Esophagus squamous epithelium (tissue), 4 donors: ENCODE measurements at regions not wholly inside any gene's neighbourhood (a gene's known extent, or its start where the extent isn't known, plus 50 kb on each side); places are given as distances from the start of the nearest gene placed in this dataset.

ENCODE experiments used
- CTCF ChIP-seq, 6 experiments: fragments of 450-650 bp in 4 of 6; fragments of 200-600 bp in 2 of 6; sonication (generic) in 2 of 6; IDR thresholded peaks; one replicate each; pipeline ENCODE4 v1.5.1; 2016 to 2019; ENCODE audit warnings: antibody characterized with exemption in 6 of 6, mild to moderate bottlenecking in 4 of 6, moderate library complexity in 4 of 6
- POLR2A ChIP-seq, 4 donors: fragments of 450-650 bp; IDR thresholded peaks; one replicate each; pipeline ENCODE4 v1.6.1; 2017; ENCODE audit warnings: antibody characterized with exemption in 4 of 4, mild to moderate bottlenecking in 4 of 4, moderate library complexity in 3 of 4

- no peak for TF ChIP-seq CTCF (IDR thresholded peaks at IDR 0.05)
- TF ChIP-seq POLR2A (IDR thresholded peaks at IDR 0.05): no peak
Measured at GRCh38 chr7:46943996-46944395, 637.9 kb downstream of the TNS3 start.
